Trophoblast cell (in vitro differentiated cells and primary cell): ENCODE measurements at regions not wholly inside any gene's neighbourhood (a gene's known extent, or its start where the extent isn't known, plus 50 kb on each side); places are given as distances from the start of the nearest gene placed in this dataset.

Experiments used
- DNase-seq, 2 donors: peaks; one replicate each; pipeline ENCODE4 v3.0.0-alpha.2; 2016
- H2AFZ ChIP-seq: 2 replicates; pipeline ENCODE4 v1.6.1; 2013; ENCODE audit warnings: low read length, moderate library complexity, mild to moderate bottlenecking; ENCODE audit not compliant: insufficient read depth, poor library complexity
- H2AK5ac ChIP-seq: 2 replicates; pipeline ENCODE4 v1.6.1; 2013; ENCODE audit warnings: mild to moderate bottlenecking, low read length
- H2BK120ac ChIP-seq: 2 replicates; pipeline ENCODE4 v1.6.1; 2013; ENCODE audit warnings: low read length, mild to moderate bottlenecking, moderate library complexity; ENCODE audit not compliant: insufficient read depth, poor library complexity
- H2BK12ac ChIP-seq: 2 replicates; pipeline ENCODE4 v1.6.1; 2013; ENCODE audit warnings: mild to moderate bottlenecking, low read length, moderate library complexity
- H2BK5ac ChIP-seq: 2 replicates; pipeline ENCODE4 v1.6.1; 2013; ENCODE audit warnings: low read length, low read depth, moderate library complexity, mild to moderate bottlenecking; ENCODE audit not compliant: poor library complexity
- H3K14ac ChIP-seq: 2 replicates; pipeline ENCODE4 v1.6.1; 2013; ENCODE audit warnings: mild to moderate bottlenecking, low read length
- H3K18ac ChIP-seq: 2 replicates; pipeline ENCODE4 v1.6.1; 2013; ENCODE audit warnings: mild to moderate bottlenecking, low read length
- H3K23ac ChIP-seq: 2 replicates; pipeline ENCODE4 v1.6.1; 2013; ENCODE audit warnings: low read length
- H3K27ac ChIP-seq: 2 replicates; pipeline ENCODE4 v1.5.1; 2013; ENCODE audit warnings: low read depth, mild to moderate bottlenecking, inconsistent platforms, low read length, moderate library complexity
- H3K27me3 ChIP-seq: 2 replicates; pipeline ENCODE4 v1.6.1; 2013; ENCODE audit warnings: inconsistent platforms, mild to moderate bottlenecking, low read length, moderate library complexity; ENCODE audit not compliant: insufficient read depth
- H3K36me3 ChIP-seq, 2 experiments: 1 replicate in 1 of 2; 2 replicates in 1 of 2; pipeline ENCODE4 v1.6.1; 2013; ENCODE audit warnings: low read length in 2 of 2, mild to moderate bottlenecking in 2 of 2, moderate library complexity in 1 of 2; ENCODE audit not compliant: insufficient read depth in 2 of 2, control insufficient read depth in 1 of 2
- H3K4ac ChIP-seq: 2 replicates; pipeline ENCODE4 v1.6.1; 2013; ENCODE audit warnings: low read depth, mild to moderate bottlenecking, low read length, moderate library complexity
- H3K4me1 ChIP-seq, 2 experiments: 1 replicate in 1 of 2; 2 replicates in 1 of 2; pipeline ENCODE4 v1.6.1; 2013; ENCODE audit warnings: low read length in 2 of 2, mild to moderate bottlenecking in 2 of 2, moderate library complexity in 1 of 2; ENCODE audit not compliant: insufficient read depth in 2 of 2, control insufficient read depth in 1 of 2
- H3K4me2 ChIP-seq: 2 replicates; pipeline ENCODE4 v1.6.1; 2013; ENCODE audit warnings: inconsistent platforms, mild to moderate bottlenecking, low read length, moderate library complexity
- H3K4me3 ChIP-seq: 2 replicates; pipeline ENCODE4 v1.5.1; 2013; ENCODE audit warnings: mild to moderate bottlenecking, low read depth, low read length, inconsistent platforms
- H3K79me1 ChIP-seq: one replicate; pipeline ENCODE4 v1.6.1; 2013; ENCODE audit warnings: low read length
- H3K79me2 ChIP-seq: 2 replicates; pipeline ENCODE4 v1.6.1; 2013; ENCODE audit warnings: low read length, mild to moderate bottlenecking; ENCODE audit not compliant: control insufficient read depth, insufficient read depth, poor library complexity
- H3K9ac ChIP-seq: 2 replicates; pipeline ENCODE4 v1.6.1; 2013; ENCODE audit warnings: mild to moderate bottlenecking, low read length
- H3K9me3 ChIP-seq: 2 replicates; pipeline ENCODE4 v1.6.1; 2013; ENCODE audit warnings: low read depth, mild to moderate bottlenecking, control low read depth, inconsistent platforms, low read length; ENCODE audit not compliant: insufficient read depth
- H4K12ac ChIP-seq: 2 replicates; pipeline ENCODE4 v1.6.1; 2013; ENCODE audit warnings: low read depth, mild to moderate bottlenecking, low read length, moderate library complexity
- H4K8ac ChIP-seq: 2 replicates; pipeline ENCODE4 v1.6.1; 2013; ENCODE audit warnings: low read depth, mild to moderate bottlenecking, low read length, moderate library complexity
- H4K91ac ChIP-seq: one replicate; pipeline ENCODE4 v1.6.1; 2013; ENCODE audit warnings: low read depth, mild to moderate bottlenecking, low read length, moderate library complexity
- WGBS: extraction: QIAGEN DNeasy Blood & Tissue Kit; methylation state at CpG from one replicate; pipeline ENCODE4 v1.1.7; 2013; ENCODE audit warnings: missing lambda C conversion rate; ENCODE audit not compliant: insufficient read length, insufficient coverage; ENCODE audit errors: extremely low coverage; 5-methylcytosine and 5-hydroxymethylcytosine counted together

GRCh38 chr9:118209343-118209742 lies 505.1 kb downstream of the TLR4 start:
- no peak overlapping the region for H2BK120ac ChIP-seq
- no peaks in the 10 kb centered on the region for H3K79me2 ChIP-seq
- no peak overlapping the region for H3K4me2 ChIP-seq
- no peak overlapping the region for H2AK5ac ChIP-seq
- H2AFZ ChIP-seq, result no peak overlapping the region
- no peak overlapping the region for H4K8ac ChIP-seq
- no peak overlapping the region for H3K14ac ChIP-seq
- no peak overlapping the region for H2BK12ac ChIP-seq
- no peak overlapping the region for H4K12ac ChIP-seq
- no peaks in the 10 kb centered on the region for H3K4me1 ChIP-seq
- H3K27ac ChIP-seq, result no peak overlapping the region
- no peak overlapping the region for H3K18ac ChIP-seq
- no peak overlapping the region for H3K4ac ChIP-seq
- H3K4me3 ChIP-seq, result no peak overlapping the region
- no peak overlapping the region for H2BK5ac ChIP-seq
- no peaks in the 10 kb centered on the region for H3K9me3 ChIP-seq
- no peak for DNase-seq
- no peaks in the 10 kb centered on the region for H3K79me1 ChIP-seq
- H3K23ac ChIP-seq, result no peak overlapping the region
- no peaks in the 10 kb centered on the region for H3K27me3 ChIP-seq
- no peak overlapping the region for H3K9ac ChIP-seq
- H3K36me3 ChIP-seq, result no peaks in the 10 kb centered on the region
- H4K91ac ChIP-seq, result no peak overlapping the region

- Histone ChIP-seq H3K27ac (no peak overlapping the region), H3K4me2 (no peak overlapping the region), H2AFZ (no peak overlapping the region), H3K36me3 (no peaks in the 10 kb centered on the region), H3K79me1 (no peaks in the 10 kb centered on the region), H3K9ac (no peak overlapping the region), H3K79me2 (no peaks in the 10 kb centered on the region), H2BK12ac (no peak overlapping the region), H2BK120ac (no peak overlapping the region), H4K12ac (no peak overlapping the region), H3K18ac (no peak overlapping the region), H3K4me1 (no peaks in the 10 kb centered on the region), H3K14ac (no peak overlapping the region), H3K27me3 (no peaks in the 10 kb centered on the region), H3K23ac (no peak overlapping the region), H3K4me3 (no peak overlapping the region), H2AK5ac (no peak overlapping the region), H3K9me3 (no peaks in the 10 kb centered on the region), H2BK5ac (no peak overlapping the region), H4K91ac (no peak overlapping the region), H3K4ac (no peak overlapping the region), H4K8ac (no peak overlapping the region)
- no peak for DNase-seq
- no CpG with 5 or more reads among the region's 1 CpG for WGBS
Observed at GRCh38 chr9:118215549-118215948, 511.3 kb downstream of the TLR4 start.

- H2AFZ ChIP-seq, result no peak overlapping the region
- H2BK5ac ChIP-seq, result no peak overlapping the region
- H3K18ac ChIP-seq, result no peak overlapping the region
- no peaks in the 10 kb centered on the region for H3K9me3 ChIP-seq
- H4K91ac ChIP-seq, result no peak overlapping the region
- no peak overlapping the region for H3K4me2 ChIP-seq
- H3K4me1 ChIP-seq, result no peaks in the 10 kb centered on the region
- H3K36me3 ChIP-seq, result no peaks in the 10 kb centered on the region
- H3K23ac ChIP-seq, result no peak overlapping the region
- H3K4ac ChIP-seq, result no peak overlapping the region
- H2BK120ac ChIP-seq, result no peak overlapping the region
- no peak overlapping the region for H2BK12ac ChIP-seq
- H3K79me1 ChIP-seq, result no peaks in the 10 kb centered on the region
- H2AK5ac ChIP-seq, result no peak overlapping the region
- no peak overlapping the region for H4K12ac ChIP-seq
- WGBS, result no CpG with 5 or more reads among the region's 3 CpGs
- no peaks in the 10 kb centered on the region for H3K79me2 ChIP-seq
- H3K4me3 ChIP-seq, result no peak overlapping the region
- no peak overlapping the region for H3K9ac ChIP-seq
- no peak for DNase-seq
- H3K14ac ChIP-seq, result no peak overlapping the region
- H3K27ac ChIP-seq, result no peak overlapping the region
- H4K8ac ChIP-seq, result no peak overlapping the region
- H3K27me3 ChIP-seq, result no peaks in the 10 kb centered on the region
Observed at GRCh38 chr9:118222375-118222774, 518.2 kb downstream of the TLR4 start.

GRCh38 chr9:118223111-118223510 lies 518.9 kb downstream of the TLR4 start:
- H2BK12ac ChIP-seq, result no peak overlapping the region
- no peak overlapping the region for H3K4ac ChIP-seq
- no peak overlapping the region for H3K4me3 ChIP-seq
- H3K79me2 ChIP-seq, result no peaks in the 10 kb centered on the region
- no peak overlapping the region for H3K9ac ChIP-seq
- H3K18ac ChIP-seq, result no peak overlapping the region
- H3K27me3 ChIP-seq, result no peaks in the 10 kb centered on the region
- H4K91ac ChIP-seq, result no peak overlapping the region
- no peaks in the 10 kb centered on the region for H3K36me3 ChIP-seq
- H4K8ac ChIP-seq, result no peak overlapping the region
- no peak for DNase-seq
- no peak overlapping the region for H2BK5ac ChIP-seq
- H4K12ac ChIP-seq, result no peak overlapping the region
- no peak overlapping the region for H2AFZ ChIP-seq
- no peaks in the 10 kb centered on the region for H3K79me1 ChIP-seq
- H3K27ac ChIP-seq, result no peak overlapping the region
- H2BK120ac ChIP-seq, result no peak overlapping the region
- no peak overlapping the region for H3K23ac ChIP-seq
- H3K9me3 ChIP-seq, result no peaks in the 10 kb centered on the region
- H2AK5ac ChIP-seq, result no peak overlapping the region
- no peaks in the 10 kb centered on the region for H3K4me1 ChIP-seq
- H3K14ac ChIP-seq, result no peak overlapping the region
- no peak overlapping the region for H3K4me2 ChIP-seq

- Histone ChIP-seq H3K23ac (no peak overlapping the region), H3K9me3 (no peaks in the 10 kb centered on the region), H2AK5ac (no peak overlapping the region), H3K18ac (no peak overlapping the region), H2AFZ (no peak overlapping the region), H3K4me1 (no peaks in the 10 kb centered on the region), H3K4me2 (no peak overlapping the region), H2BK120ac (no peak overlapping the region), H3K79me2 (no peaks in the 10 kb centered on the region), H3K4ac (no peak overlapping the region), H3K36me3 (no peaks in the 10 kb centered on the region), H3K14ac (no peak overlapping the region), H3K27ac (no peak overlapping the region), H2BK12ac (no peak overlapping the region), H3K9ac (no peak overlapping the region), H2BK5ac (no peak overlapping the region), H4K91ac (no peak overlapping the region), H4K12ac (no peak overlapping the region), H3K27me3 (no peaks in the 10 kb centered on the region), H3K79me1 (no peaks in the 10 kb centered on the region), H4K8ac (no peak overlapping the region), H3K4me3 (no peak overlapping the region)
- WGBS, result no CpG with 5 or more reads among the region's 1 CpG
- DNase-seq, result no peak
Observed at GRCh38 chr9:118230329-118230728, 526.1 kb downstream of the TLR4 start.
